ENCODE measurements at regions not wholly inside any gene's neighbourhood (a gene's known extent, or its start where the extent isn't known, plus 50 kb on each side); places are given as distances from the start of the nearest gene placed in this dataset.

DNA sequence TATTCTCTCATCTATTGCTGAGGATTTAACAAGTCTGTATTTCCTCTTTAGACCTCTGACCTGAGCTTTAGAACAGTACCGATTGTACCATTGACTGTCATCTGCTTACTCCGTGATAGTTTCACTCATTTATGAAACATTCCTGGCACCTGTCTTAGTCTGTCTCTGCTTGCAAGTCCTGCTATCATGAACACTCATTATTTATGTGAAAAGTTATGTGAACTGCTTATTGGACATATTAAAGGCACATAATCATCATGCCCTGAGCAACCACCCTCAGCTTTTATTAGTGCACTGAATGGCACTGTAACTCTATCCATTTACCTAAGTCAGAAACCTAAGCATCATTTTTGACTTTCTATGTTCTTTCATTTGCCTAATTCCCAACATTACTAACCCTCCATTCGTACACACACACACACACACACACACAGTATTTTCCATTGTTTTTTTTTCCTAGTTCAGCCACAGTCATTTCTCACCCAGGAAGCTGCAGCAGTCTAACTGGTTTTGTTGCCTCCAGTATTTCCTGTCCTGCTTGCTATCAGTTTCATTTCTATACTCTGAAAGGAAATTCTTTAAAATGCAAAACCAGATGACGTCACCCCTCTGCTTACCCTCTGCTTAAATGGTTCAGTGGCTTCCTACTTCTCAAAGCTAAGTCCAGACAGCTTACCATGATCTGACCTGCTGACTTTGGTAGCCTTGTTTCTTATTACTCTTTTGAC, 146.1 kb downstream of the HAUS1 start:
- TF ChIP-seq, protein P1, sequence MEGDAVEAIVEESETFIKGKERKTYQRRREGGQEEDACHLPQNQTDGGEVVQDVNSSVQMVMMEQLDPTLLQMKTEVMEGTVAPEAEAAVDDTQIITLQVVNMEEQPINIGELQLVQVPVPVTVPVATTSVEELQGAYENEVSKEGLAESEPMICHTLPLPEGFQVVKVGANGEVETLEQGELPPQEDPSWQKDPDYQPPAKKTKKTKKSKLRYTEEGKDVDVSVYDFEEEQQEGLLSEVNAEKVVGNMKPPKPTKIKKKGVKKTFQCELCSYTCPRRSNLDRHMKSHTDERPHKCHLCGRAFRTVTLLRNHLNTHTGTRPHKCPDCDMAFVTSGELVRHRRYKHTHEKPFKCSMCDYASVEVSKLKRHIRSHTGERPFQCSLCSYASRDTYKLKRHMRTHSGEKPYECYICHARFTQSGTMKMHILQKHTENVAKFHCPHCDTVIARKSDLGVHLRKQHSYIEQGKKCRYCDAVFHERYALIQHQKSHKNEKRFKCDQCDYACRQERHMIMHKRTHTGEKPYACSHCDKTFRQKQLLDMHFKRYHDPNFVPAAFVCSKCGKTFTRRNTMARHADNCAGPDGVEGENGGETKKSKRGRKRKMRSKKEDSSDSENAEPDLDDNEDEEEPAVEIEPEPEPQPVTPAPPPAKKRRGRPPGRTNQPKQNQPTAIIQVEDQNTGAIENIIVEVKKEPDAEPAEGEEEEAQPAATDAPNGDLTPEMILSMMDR (IDR thresholded peaks at IDR 0.05; ENCODE audit: borderline replicate concordance, extremely low read depth, low read length, poor library complexity, severe bottlenecking): no peak
- TF ChIP-seq EZH2 (IDR thresholded peaks at IDR 0.05; ENCODE audit: borderline replicate concordance, low read depth, low read length, severe bottlenecking): no peak

Data from DND-41 (cell line).